Esophagus squamous epithelium (tissue), 5 donors: ENCODE measurements at regions not wholly inside any gene's neighbourhood (a gene's known extent, or its start where the extent isn't known, plus 50 kb on each side); places are given as distances from the start of the nearest gene placed in this dataset.

Source experiments
- DNase-seq: peaks from one replicate; lab custom pipeline; 2025; lab: John Stamatoyannopoulos, UW
- H3K27ac ChIP-seq, 4 donors: fragments of 200-600 bp; sonication (generic); one replicate each; pipeline ENCODE4 v1.5.1; 2016 to 2019; ENCODE audit warnings: mild to moderate bottlenecking in 1 of 4
- H3K27me3 ChIP-seq, 4 donors: fragments of 200-600 bp; sonication (generic); 1 replicate in 3 of 4; 2 replicates in 1 of 4; pipeline versions ENCODE4 v1.5.1 to v1.6.0; 2017 to 2021; ENCODE audit warnings: antibody characterized with exemption in 1 of 4
- H3K36me3 ChIP-seq, 3 donors: fragments of 200-600 bp; sonication (generic); one replicate each; pipeline ENCODE4 v1.5.1; 2016 to 2019
- H3K4me1 ChIP-seq, 3 donors: fragments of 200-600 bp; sonication (generic); one replicate each; pipeline ENCODE4 v1.5.1; 2017 to 2019
- H3K4me3 ChIP-seq, 4 donors: fragments of 200-600 bp; sonication (generic); 1 replicate in 3 of 4; 2 replicates in 1 of 4; pipeline ENCODE4 v1.5.1; 2016 to 2019; ENCODE audit warnings: mild to moderate bottlenecking in 2 of 4, moderate library complexity in 1 of 4
- H3K9me3 ChIP-seq, 3 donors: fragments of 200-600 bp; sonication (generic); one replicate each; pipeline ENCODE4 v1.5.1; 2016 to 2019
- POLR2A ChIP-seq, 4 donors: fragments of 450-650 bp; IDR thresholded peaks; one replicate each; pipeline ENCODE4 v1.6.1; 2017; ENCODE audit warnings: antibody characterized with exemption in 4 of 4, mild to moderate bottlenecking in 4 of 4, moderate library complexity in 3 of 4
- WGBS, 2 donors: methylation state at CpG; one replicate each; pipeline ENCODE4 v1.1.5; 2018; 5-methylcytosine and 5-hydroxymethylcytosine counted together
- intact Hi-C: fragments of 100-400 bp; cut with DNase I; formaldehyde crosslinking; loops from one replicate; pipeline ENCODE4 v1.15.0; 2022
- TF ChIP-seq, protein P1 (sequence below), 6 experiments: fragments of 450-650 bp in 4 of 6; fragments of 200-600 bp in 2 of 6; sonication (generic) in 2 of 6; IDR thresholded peaks; one replicate each; pipeline ENCODE4 v1.5.1; 2016 to 2019; ENCODE audit warnings: antibody characterized with exemption in 6 of 6, mild to moderate bottlenecking in 4 of 6, moderate library complexity in 4 of 6
- donor health status: DM: yes; HTN: yes; CAD: no.

DNA sequence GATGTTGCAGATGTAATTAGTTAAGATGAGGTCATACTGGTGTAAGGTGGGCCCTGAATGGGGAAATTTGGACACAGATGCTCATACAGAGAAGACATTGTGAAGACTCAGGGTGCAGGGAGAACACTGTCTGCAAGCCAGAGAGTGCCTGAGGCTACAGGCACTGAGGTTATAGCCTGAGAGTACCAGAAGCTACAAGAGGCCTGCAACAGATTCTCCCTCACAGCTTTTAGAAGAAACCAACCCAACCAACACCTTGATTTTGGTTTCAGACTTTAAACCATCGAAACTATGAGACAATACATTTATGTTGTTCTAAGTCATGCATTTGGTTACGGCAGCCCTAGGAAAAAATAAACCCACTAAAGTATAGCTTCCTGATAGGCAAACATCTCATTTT, 321.7 kb upstream of the USP25 start:
- 93 to 97% methylated on average over 2 of the region's 2 CpGs for WGBS, 2 donors
- H3K4me1 ChIP-seq, result no peaks in the 10 kb centered on the region
- intact Hi-C loops, result no loop called here
- no peak for TF ChIP-seq POLR2A (IDR thresholded peaks at IDR 0.05)
- TF ChIP-seq, protein P1, sequence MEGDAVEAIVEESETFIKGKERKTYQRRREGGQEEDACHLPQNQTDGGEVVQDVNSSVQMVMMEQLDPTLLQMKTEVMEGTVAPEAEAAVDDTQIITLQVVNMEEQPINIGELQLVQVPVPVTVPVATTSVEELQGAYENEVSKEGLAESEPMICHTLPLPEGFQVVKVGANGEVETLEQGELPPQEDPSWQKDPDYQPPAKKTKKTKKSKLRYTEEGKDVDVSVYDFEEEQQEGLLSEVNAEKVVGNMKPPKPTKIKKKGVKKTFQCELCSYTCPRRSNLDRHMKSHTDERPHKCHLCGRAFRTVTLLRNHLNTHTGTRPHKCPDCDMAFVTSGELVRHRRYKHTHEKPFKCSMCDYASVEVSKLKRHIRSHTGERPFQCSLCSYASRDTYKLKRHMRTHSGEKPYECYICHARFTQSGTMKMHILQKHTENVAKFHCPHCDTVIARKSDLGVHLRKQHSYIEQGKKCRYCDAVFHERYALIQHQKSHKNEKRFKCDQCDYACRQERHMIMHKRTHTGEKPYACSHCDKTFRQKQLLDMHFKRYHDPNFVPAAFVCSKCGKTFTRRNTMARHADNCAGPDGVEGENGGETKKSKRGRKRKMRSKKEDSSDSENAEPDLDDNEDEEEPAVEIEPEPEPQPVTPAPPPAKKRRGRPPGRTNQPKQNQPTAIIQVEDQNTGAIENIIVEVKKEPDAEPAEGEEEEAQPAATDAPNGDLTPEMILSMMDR (IDR thresholded peaks at IDR 0.05), result no peak
- no peak for DNase-seq
- no peak overlapping the region for H3K4me3 ChIP-seq
- no peaks in the 10 kb centered on the region for H3K9me3 ChIP-seq
- no peaks in the 10 kb centered on the region for H3K27me3 ChIP-seq
- H3K36me3 ChIP-seq, result no peaks in the 10 kb centered on the region
- no peak overlapping the region for H3K27ac ChIP-seq

DNA sequence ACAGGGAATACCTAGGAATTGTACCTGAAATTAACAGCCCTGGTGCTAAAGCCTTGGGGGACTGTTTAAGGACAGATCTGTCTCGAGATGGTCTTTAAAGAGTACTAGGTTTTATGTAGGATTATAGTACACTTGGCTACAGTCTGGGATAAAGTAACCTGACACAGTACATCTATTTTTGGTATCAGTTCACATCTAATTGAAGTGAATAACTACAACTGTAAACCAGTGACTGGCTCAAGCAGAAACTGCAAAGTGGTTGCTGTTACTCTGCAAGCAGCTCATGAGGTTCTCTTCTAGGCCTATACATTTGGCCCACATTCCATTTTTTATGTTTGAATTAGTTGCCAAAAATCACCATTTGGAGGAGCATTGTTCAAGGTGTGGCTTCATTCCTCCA, 320.8 kb upstream of the USP25 start:
- WGBS, 2 donors, result 82 to 89% methylated on average over 1 of the region's 1 CpG
- DNase-seq, result no peak
- Histone ChIP-seq H3K27me3 (no peaks in the 10 kb centered on the region), H3K4me3 (no peak overlapping the region), H3K4me1 (no peaks in the 10 kb centered on the region), H3K27ac (no peak overlapping the region), H3K9me3 (no peaks in the 10 kb centered on the region), H3K36me3 (no peaks in the 10 kb centered on the region)
- TF ChIP-seq, protein P1 (IDR thresholded peaks at IDR 0.05), result no peak
- no peak for TF ChIP-seq POLR2A (IDR thresholded peaks at IDR 0.05)
- intact Hi-C loops, result no loop called here

DNA sequence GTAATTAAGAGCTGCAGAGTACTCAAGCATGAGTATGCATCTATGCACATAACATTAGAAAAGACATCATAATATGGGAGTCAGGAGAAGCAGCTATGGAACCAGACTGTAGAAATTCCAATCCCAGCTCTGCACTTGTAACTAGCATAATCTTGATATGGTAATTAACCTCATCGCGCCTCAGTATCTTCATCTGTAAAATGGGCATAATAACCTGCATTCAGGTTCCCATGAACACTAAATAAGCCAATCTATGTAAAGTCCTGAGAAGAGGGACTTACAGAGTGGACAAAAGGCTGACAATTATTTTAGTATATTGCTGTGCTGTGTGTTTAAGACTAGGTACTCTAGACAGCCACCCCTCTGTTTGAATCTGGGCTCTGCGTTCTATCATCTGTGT, 318.9 kb upstream of the USP25 start:
- TF ChIP-seq, protein P1 (IDR thresholded peaks at IDR 0.05), result no peak
- no peak for TF ChIP-seq POLR2A (IDR thresholded peaks at IDR 0.05)
- WGBS, 2 donors, result 87 to 94% methylated on average over 3 of the region's 3 CpGs

DNA sequence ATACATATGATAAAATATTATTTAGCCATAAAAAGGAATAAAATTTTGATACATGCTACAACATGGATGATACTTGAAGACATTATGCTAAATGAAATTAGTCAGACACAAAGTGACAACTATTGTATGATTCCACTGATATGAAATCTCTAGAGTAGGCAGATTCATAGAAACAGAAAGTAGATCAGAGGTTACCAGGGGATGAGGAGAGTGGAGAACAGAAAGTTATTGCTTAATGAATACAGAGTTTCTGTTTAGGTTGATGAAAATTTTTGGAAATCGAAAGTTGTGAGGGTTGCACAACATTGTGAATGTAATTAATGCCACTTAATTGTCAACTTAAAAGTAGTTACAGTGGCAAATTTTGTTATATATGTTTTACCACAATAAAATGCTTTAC, 315.7 kb upstream of the USP25 start:
- Histone ChIP-seq H3K9me3 (no peaks in the 10 kb centered on the region), H3K4me3 (no peak overlapping the region), H3K4me1 (no peaks in the 10 kb centered on the region), H3K36me3 (no peaks in the 10 kb centered on the region), H3K27me3 (no peaks in the 10 kb centered on the region), H3K27ac (no peak overlapping the region)
- intact Hi-C loops, result loop anchor here (10.0 kb wide), 1 partner anchor 61 kb away; no protein-coding TSS in a partner anchor
- TF ChIP-seq, protein P1 (IDR thresholded peaks at IDR 0.05), result no peak
- no peak for TF ChIP-seq POLR2A (IDR thresholded peaks at IDR 0.05)
- 32 to 41% methylated on average over 1 of the region's 1 CpG for WGBS, 2 donors
- DNase-seq, result no peak

More for the DNA sequence above, 318.9 kb upstream of the USP25 start:
- intact Hi-C loops, result loop anchor here (10.0 kb wide), 1 partner anchor 64 kb away; no protein-coding TSS in a partner anchor
- DNase-seq, result no peak
- Histone ChIP-seq H3K9me3 (no peaks in the 10 kb centered on the region), H3K27ac (no peak overlapping the region), H3K4me3 (no peak overlapping the region), H3K36me3 (no peaks in the 10 kb centered on the region), H3K4me1 (no peaks in the 10 kb centered on the region), H3K27me3 (no peaks in the 10 kb centered on the region)

DNA sequence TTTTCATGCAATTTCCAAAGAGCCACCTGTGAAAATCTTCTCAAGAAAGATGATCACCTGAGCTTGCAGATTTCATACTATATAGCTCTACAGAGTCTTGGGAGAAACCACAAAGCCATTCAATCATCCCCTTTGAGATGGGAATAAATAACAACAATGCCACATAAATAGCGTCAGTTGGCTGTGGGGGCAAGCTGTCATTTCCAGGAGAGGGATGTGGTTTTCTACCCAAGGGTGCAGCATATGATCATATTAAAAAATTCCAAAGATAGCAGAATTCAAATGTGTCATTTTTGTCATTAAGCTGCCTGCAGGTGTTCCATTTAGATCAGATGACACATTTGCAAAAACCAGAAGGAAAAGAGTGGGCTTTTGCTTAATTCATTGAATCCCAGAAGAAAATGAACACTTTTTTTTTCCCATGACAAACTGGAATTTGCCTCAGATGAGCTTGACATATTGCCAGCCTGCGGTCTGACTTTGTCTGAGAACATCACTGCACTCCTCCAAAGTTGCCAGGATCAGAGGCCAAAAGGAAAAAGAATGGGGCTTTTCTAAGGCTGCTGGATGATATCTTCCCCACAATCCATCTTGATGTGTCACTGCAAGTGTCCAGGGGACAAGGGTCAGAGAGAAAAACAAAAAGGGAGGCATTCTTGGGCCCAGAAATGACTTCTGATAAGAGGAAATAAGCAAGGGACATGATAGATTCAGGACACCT, 314.1 kb upstream of the USP25 start:
- Histone ChIP-seq H3K9me3 (no peaks in the 10 kb centered on the region), H3K4me1 (no peaks in the 10 kb centered on the region), H3K4me3 (no peak overlapping the region), H3K27ac (no peak overlapping the region), H3K36me3 (no peaks in the 10 kb centered on the region), H3K27me3 (no peaks in the 10 kb centered on the region)
- 61 to 65% methylated on average over 2 of the region's 2 CpGs for WGBS, 2 donors
- intact Hi-C loops, result loop anchor here (10.0 kb wide), 1 partner anchor 59 kb away; no protein-coding TSS in a partner anchor
- DNase-seq, result no peak
- TF ChIP-seq, protein P1 (IDR thresholded peaks at IDR 0.05), result no peak
- TF ChIP-seq POLR2A (IDR thresholded peaks at IDR 0.05), result no peak
